NCI-H1092 (cell line): ENCODE measurements at regions not wholly inside any gene's neighbourhood (a gene's known extent, or its start where the extent isn't known, plus 50 kb on each side); places are given as distances from the start of the nearest gene placed in this dataset.

Experiments used
- DNase-seq: peaks from one replicate; lab custom pipeline; 2025; lab: John Stamatoyannopoulos, UW

- DNase-seq = no peak
These were observed 438.9 kb downstream of the ADRA2A start for GRCh38 chr10:111515706-111516105.

GRCh38 chr10:111516144-111516543, 439.3 kb downstream of the ADRA2A start:
- no peak for DNase-seq

GRCh38 chr10:111522141-111522540, 445.3 kb downstream of the ADRA2A start:
- no peak for DNase-seq

- DNase-seq = no peak
These were observed 445.7 kb downstream of the ADRA2A start for GRCh38 chr10:111522551-111522950.

DNA sequence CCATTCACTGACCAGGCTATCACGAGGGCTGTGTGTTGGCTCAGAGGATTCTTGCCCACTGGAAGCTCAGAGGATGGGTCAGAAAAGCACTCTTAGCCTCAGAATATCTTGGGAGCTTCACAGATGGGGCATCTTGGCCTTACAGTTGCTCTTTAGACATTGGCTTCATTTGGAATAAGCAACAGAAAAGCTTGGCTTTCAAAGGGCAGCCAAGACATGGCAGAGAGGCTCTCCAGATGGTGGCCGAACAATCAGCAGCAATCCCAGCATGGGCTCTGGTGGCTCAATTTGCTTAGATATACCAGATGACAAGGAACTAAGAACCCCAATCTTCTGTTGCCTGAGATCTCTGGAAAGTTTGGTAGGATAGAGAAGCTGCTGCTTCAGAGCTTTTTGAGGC, 446.2 kb downstream of the ADRA2A start:
- no peak for DNase-seq

DNA sequence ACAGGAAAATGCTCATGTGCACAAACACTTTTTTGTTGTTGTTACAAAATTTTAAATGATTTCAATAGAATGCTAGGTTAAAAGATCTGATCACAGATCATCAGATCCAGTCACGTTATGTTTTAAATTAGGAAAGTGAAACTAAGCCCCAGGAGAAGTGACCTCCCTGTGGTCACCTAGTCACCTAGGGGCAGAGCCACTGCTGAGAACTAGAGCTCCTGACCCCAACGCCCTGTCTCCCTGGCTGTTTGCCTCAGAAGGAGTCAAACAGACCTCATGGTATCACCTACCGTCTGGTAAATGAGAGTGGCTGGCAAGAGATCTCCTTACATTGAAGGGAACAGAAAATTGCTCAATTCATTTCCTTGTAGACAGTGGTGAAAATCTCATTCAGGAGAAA, 447.3 kb downstream of the ADRA2A start:
- no peak for DNase-seq

DNA sequence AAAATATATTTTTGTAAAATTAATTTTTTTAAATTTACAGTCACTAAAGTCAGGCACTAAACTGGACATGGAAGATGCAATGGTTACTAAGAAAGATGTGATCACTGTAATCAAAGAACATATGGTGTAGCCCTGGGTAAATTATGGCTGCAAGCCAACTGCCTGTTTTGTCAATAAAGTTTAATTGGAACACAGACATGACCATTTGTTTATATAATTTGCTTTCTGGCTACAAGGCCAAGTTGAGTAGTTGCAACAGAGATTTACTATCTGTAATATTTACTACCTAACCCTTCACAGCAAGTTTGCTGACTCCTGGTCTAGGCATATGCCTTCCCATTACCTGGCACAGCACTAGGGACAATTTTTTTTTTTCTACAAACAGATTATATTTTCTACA, 448.9 kb downstream of the ADRA2A start:
- no peak for DNase-seq

- no peak for DNase-seq
These were observed 454.9 kb downstream of the ADRA2A start for GRCh38 chr10:111531690-111532089.

GRCh38 chr10:111532139-111532538, 455.3 kb downstream of the ADRA2A start:
- DNase-seq = no peak

DNA sequence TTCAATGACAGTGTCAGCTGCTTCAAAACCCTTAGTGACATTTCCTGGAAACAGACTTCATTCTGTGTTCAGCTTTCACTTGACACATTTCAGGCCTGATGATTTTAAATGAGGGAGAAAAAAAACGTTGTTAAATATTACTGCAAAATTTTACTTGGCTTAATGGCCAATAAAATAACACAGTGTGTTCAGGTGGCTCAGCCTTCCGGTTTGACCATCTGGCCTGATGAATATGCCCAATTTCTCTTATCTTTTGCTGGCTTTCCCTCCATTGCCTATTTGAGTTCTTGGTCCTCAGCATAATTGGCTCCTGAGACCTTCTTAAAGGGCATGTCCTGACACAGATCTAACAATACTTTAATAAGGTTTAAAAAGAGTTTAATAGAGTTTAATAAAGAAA, 462.4 kb downstream of the ADRA2A start:
- no peak for DNase-seq

GRCh38 chr10:111543854-111544253, 467.0 kb downstream of the ADRA2A start:
- DNase-seq = no peak

GRCh38 chr10:111545861-111546605, 469.2 kb downstream of the ADRA2A start:
- no peak for DNase-seq

GRCh38 chr10:111548084-111548726, 471.4 kb downstream of the ADRA2A start:
- DNase-seq = no peak

DNA sequence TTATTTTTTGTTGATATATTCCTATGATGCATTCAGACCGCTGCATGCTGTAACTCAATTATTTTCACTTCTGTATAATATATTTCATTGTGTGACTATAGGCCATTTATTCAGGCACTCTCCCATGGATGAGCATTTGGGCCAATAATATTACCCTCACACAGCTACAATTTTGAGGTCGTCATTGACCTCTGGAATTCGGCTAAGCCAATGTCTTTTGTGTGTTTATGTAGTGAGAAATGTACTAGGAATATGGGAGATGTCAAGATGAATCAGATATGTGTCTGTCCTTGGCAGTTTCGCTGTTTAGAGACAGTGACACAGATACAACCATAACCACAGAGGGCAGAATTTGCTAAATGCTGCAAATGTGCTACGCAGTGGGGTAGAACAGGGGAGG, 474.2 kb downstream of the ADRA2A start:
- DNase-seq = no peak

GRCh38 chr10:111556666-111557065, 479.8 kb downstream of the ADRA2A start:
- DNase-seq = no peak

GRCh38 chr10:111558211-111558610, 481.4 kb downstream of the ADRA2A start:
- DNase-seq = no peak

- DNase-seq = no peak
These were observed 483.2 kb downstream of the ADRA2A start for GRCh38 chr10:111560027-111560426.

GRCh38 chr10:111561124-111561523, 484.3 kb downstream of the ADRA2A start:
- DNase-seq = no peak

DNA sequence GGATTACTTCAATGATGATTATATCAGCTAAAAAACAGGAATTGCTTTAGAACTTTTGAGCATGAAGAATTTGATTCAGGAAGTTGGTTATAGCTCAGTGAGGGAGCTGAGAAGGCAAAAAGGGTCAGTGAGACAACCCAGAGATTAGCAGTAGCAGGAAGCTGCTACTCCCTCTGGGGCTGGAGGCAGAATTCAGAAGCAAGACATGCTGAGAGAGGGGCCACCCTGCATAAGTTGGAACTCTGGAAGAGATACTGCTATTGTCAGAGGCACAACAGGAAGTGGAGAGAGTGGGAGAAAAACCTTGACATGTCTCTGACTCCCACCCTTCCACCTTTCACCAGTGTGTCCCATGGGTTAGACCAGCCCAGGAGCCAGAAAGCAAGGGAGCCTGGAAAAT, 488.7 kb downstream of the ADRA2A start:
- no peak for DNase-seq

DNA sequence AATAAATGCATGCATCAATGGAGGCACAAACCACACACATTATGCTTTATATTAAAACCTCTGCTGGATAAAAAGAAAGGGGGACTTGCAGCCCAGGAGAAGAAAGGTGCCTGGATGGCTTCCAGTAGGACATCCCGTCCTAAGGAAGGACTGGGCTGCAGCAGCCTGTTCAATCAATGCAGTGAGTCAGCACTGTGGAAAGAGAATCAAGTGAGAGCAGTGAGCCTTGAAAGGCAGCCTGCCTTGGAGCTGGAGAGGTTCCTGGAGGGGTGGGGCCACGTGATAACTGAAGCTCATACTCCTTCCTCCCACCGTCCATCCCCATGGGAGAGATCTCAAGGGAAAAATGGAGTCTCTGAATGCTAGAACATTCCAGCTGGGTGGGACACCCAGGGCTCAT, 501.2 kb downstream of the ADRA2A start:
- no peak for DNase-seq

DNA sequence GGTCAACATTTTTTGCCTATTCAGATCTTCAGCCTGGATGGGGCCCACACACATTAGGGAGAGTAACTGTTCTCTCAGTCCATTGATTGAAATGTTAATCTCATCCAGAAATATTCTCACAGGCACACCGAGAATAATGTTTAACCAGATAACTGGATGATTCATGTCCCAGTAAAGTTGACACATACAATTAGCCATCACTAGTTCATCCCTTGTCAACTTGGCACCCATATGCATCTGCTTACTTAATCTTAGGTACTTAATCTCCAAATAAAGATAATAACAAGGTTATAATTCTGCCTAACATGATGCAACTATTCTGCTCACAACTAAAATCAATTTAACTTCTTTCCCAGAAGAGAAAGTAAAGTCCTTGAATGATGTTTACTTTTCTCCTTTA, 502.6 kb downstream of the ADRA2A start:
- DNase-seq = no peak

DNA sequence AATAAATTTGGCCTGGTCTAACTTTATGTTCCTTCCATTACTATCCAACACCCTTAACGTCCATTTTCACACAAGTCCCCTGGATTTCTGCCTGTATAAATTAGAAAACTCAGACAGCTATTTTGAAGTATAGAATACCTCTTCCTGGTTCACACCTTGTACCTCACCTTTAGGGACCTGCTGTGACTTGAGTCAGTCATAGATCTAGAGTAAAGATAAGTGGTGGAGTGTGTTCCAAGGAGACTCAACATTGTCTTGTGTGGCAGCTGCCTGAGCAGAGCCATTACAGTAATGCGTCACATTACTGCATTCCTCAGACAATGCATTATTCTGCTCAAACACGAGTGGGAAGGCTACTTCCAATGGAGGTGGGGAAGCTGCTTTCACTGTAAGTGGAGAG, 513.9 kb downstream of the ADRA2A start:
- no peak for DNase-seq

GRCh38 chr10:111593578-111593977, 516.7 kb downstream of the ADRA2A start:
- DNase-seq = no peak

- no peak for DNase-seq
These were observed 518.3 kb downstream of the ADRA2A start for GRCh38 chr10:111595173-111595572.
